ENCODE measurements at regions not wholly inside any gene's neighbourhood (a gene's known extent, or its start where the extent isn't known, plus 50 kb on each side); places are given as distances from the start of the nearest gene placed in this dataset.

GRCh38 chr4:3702561-3703221, 63.5 kb upstream of the ADRA2C start:
- intact Hi-C loops (cut with DNase I; ENCODE audit: low total_unique reads), result no loop called here
- Histone ChIP-seq H3K4me1 (no peaks in the 10 kb centered on the region), H3K27ac (no peak overlapping the region), H3K4me3 (no peak overlapping the region), H3K27me3 (peaks cover 0 to 90% (median 46%) of the 10 kb centered on the region in 3 donors), H3K9me3 (peaks cover 0 to 4% (median 3%) of the 10 kb centered on the region in 4 donors), H3K36me3 (no peaks in the 10 kb centered on the region)
- no peak for TF ChIP-seq EP300 (IDR thresholded peaks at IDR 0.05)
- no peak for TF ChIP-seq POLR2AphosphoS5 (IDR thresholded peaks at IDR 0.05)
- no peak for TF ChIP-seq POLR2A (IDR thresholded peaks at IDR 0.05)
- TF ChIP-seq CTCF (IDR thresholded peaks at IDR 0.05), result no peak
- DNase-seq, result no peak
- 51 to 60% (median 56%) methylated on average over 9 to 31 of the region's 31 CpGs for WGBS, 5 donors

GRCh38 chr4:3701736-3702560, 64.2 kb upstream of the ADRA2C start:
- H3K4me1 ChIP-seq, result no peaks in the 10 kb centered on the region
- TF ChIP-seq POLR2A (IDR thresholded peaks at IDR 0.05), result no peak
- TF ChIP-seq EP300 (IDR thresholded peaks at IDR 0.05), result no peak
- TF ChIP-seq CTCF (IDR thresholded peaks at IDR 0.05), result no peak
- TF ChIP-seq POLR2AphosphoS5 (IDR thresholded peaks at IDR 0.05), result no peak
- H3K27ac ChIP-seq, result no peak overlapping the region
- no peaks in the 10 kb centered on the region for H3K36me3 ChIP-seq
- peaks cover under 1 to 12% (median 11%) of the 10 kb centered on the region in 4 donors for H3K9me3 ChIP-seq
- DNase-seq, result no peak
- H3K4me3 ChIP-seq, result no peak overlapping the region
- intact Hi-C loops (cut with DNase I; ENCODE audit: low total_unique reads), result no loop called here
- peaks cover 0 to 89% (median 49%) of the 10 kb centered on the region in 3 donors for H3K27me3 ChIP-seq
- 46 to 56% (median 51%) methylated on average over 21 to 29 of the region's 29 CpGs for WGBS, 5 donors

- no peak for DNase-seq
- WGBS, 5 donors, result 30 to 73% (median 65%) methylated on average over 4 to 12 of the region's 12 CpGs
These were observed 64.9 kb upstream of the ADRA2C start for GRCh38 chr4:3701271-3701734.

More at GRCh38 chr4:3701271-3701734, 64.9 kb upstream of the ADRA2C start:
- intact Hi-C loops (cut with DNase I; ENCODE audit: low total_unique reads), result no loop called here
- Histone ChIP-seq H3K4me3 (no peak overlapping the region), H3K36me3 (no peaks in the 10 kb centered on the region), H3K9me3 (peaks cover 3 to 18% (median 17%) of the 10 kb centered on the region in 4 donors), H3K27ac (no peak overlapping the region), H3K27me3 (peaks cover 0 to 83% (median 53%) of the 10 kb centered on the region in 3 donors), H3K4me1 (no peaks in the 10 kb centered on the region)
- no peak for TF ChIP-seq POLR2A (IDR thresholded peaks at IDR 0.05)
- no peak for TF ChIP-seq CTCF (IDR thresholded peaks at IDR 0.05)
- no peak for TF ChIP-seq EP300 (IDR thresholded peaks at IDR 0.05)
- TF ChIP-seq POLR2AphosphoS5 (IDR thresholded peaks at IDR 0.05), result no peak

Data from stomach (tissue), 8 donors.